KMS-11 (cell line): ENCODE measurements at regions not wholly inside any gene's neighbourhood (a gene's known extent, or its start where the extent isn't known, plus 50 kb on each side); places are given as distances from the start of the nearest gene placed in this dataset.

Experiments
- H2AFZ ChIP-seq: fragments of 200-600 bp; sonication (generic); 2 replicates; pipeline ENCODE4 v1.6.1; 2016; ENCODE audit warnings: antibody characterized with exemption, mixed run types, low read depth
- H3K27ac ChIP-seq: fragments of 200-600 bp; sonication (generic); 2 replicates; pipeline ENCODE4 v1.6.1; 2016; ENCODE audit warnings: mild to moderate bottlenecking, mixed run types
- H3K27me3 ChIP-seq: fragments of 200-600 bp; sonication (generic); 2 replicates; pipeline ENCODE4 v1.6.1; 2017; ENCODE audit warnings: mild to moderate bottlenecking, low read depth, mixed run types, moderate library complexity; ENCODE audit not compliant: insufficient read depth
- H3K36me3 ChIP-seq: fragments of 200-600 bp; sonication (generic); 2 replicates; pipeline ENCODE4 v1.6.1; 2017; ENCODE audit warnings: mild to moderate bottlenecking, mixed run types; ENCODE audit not compliant: insufficient read depth
- H3K4me1 ChIP-seq: fragments of 200-600 bp; sonication (generic); 2 replicates; pipeline ENCODE4 v1.6.1; 2016; ENCODE audit warnings: mild to moderate bottlenecking, low read depth, mixed run types; ENCODE audit not compliant: poor library complexity, severe bottlenecking
- H3K4me2 ChIP-seq: fragments of 200-600 bp; sonication (generic); 2 replicates; pipeline ENCODE4 v1.7.0; 2016; ENCODE audit warnings: mild to moderate bottlenecking, mixed run types
- H3K4me3 ChIP-seq: fragments of 200-600 bp; sonication (generic); IDR thresholded peaks from 2 replicates; pipeline ENCODE4 v1.6.1; 2017; ENCODE audit warnings: low read depth, low read length, mixed read lengths; ENCODE audit not compliant: insufficient read depth
- H3K79me2 ChIP-seq: fragments of 200-600 bp; sonication (generic); 2 replicates; pipeline ENCODE4 v1.6.1; 2016; ENCODE audit warnings: low read depth, mixed run types; ENCODE audit not compliant: insufficient read depth
- H3K9ac ChIP-seq: fragments of 200-600 bp; sonication (generic); 2 replicates; pipeline ENCODE4 v1.6.1; 2016; ENCODE audit warnings: mild to moderate bottlenecking, mixed run types
- H4K20me1 ChIP-seq: fragments of 200-600 bp; sonication (generic); 2 replicates; pipeline ENCODE4 v1.6.1; 2016; ENCODE audit warnings: mild to moderate bottlenecking, mixed run types; ENCODE audit not compliant: insufficient read depth
- CTCF ChIP-seq: fragments of 200-600 bp; sonication (generic); conservative IDR thresholded peaks from 2 replicates; pipeline ENCODE4 v1.6.1; 2017; ENCODE audit warnings: low read depth, mild to moderate bottlenecking, antibody characterized with exemption, low read length, moderate library complexity, mixed read lengths

GRCh38 chr2:59868981-59869380, 684.5 kb downstream of the BCL11A start:
- H3K4me2 ChIP-seq: no peak overlapping the region
- no peak overlapping the region for H3K27ac ChIP-seq
- no peak for TF ChIP-seq CTCF
- no peak overlapping the region for H3K4me3 ChIP-seq
- no peaks in the 10 kb centered on the region for H3K36me3 ChIP-seq
- H3K4me1 ChIP-seq: no peaks in the 10 kb centered on the region
- H3K27me3 ChIP-seq: no peaks in the 10 kb centered on the region
- no peaks in the 10 kb centered on the region for H3K79me2 ChIP-seq
- no peak overlapping the region for H3K9ac ChIP-seq
- H2AFZ ChIP-seq: no peak overlapping the region
- no peaks in the 10 kb centered on the region for H4K20me1 ChIP-seq

GRCh38 chr2:59866436-59866835, 687.0 kb downstream of the BCL11A start:
- Histone ChIP-seq H3K4me2 (no peak overlapping the region), H3K9ac (no peak overlapping the region), H3K79me2 (no peaks in the 10 kb centered on the region), H4K20me1 (no peaks in the 10 kb centered on the region), H3K4me3 (no peak overlapping the region), H3K27me3 (no peaks in the 10 kb centered on the region), H3K4me1 (no peaks in the 10 kb centered on the region), H2AFZ (no peak overlapping the region), H3K36me3 (no peaks in the 10 kb centered on the region), H3K27ac (no peak overlapping the region)
- no peak for TF ChIP-seq CTCF

GRCh38 chr2:59858540-59858939, 694.9 kb downstream of the BCL11A start:
- TF ChIP-seq CTCF: no peak
- no peak overlapping the region for H3K4me2 ChIP-seq
- no peaks in the 10 kb centered on the region for H3K36me3 ChIP-seq
- no peaks in the 10 kb centered on the region for H3K79me2 ChIP-seq
- no peaks in the 10 kb centered on the region for H3K27me3 ChIP-seq
- no peaks in the 10 kb centered on the region for H4K20me1 ChIP-seq
- no peaks in the 10 kb centered on the region for H3K4me1 ChIP-seq
- no peak overlapping the region for H2AFZ ChIP-seq
- no peak overlapping the region for H3K9ac ChIP-seq
- no peak overlapping the region for H3K4me3 ChIP-seq
- no peak overlapping the region for H3K27ac ChIP-seq

GRCh38 chr2:59857109-59857508, 696.3 kb downstream of the BCL11A start:
- Histone ChIP-seq H3K4me2 (no peak overlapping the region), H3K9ac (no peak overlapping the region), H3K27me3 (no peaks in the 10 kb centered on the region), H3K27ac (no peak overlapping the region), H3K36me3 (no peaks in the 10 kb centered on the region), H3K79me2 (no peaks in the 10 kb centered on the region), H4K20me1 (no peaks in the 10 kb centered on the region), H3K4me3 (no peak overlapping the region), H2AFZ (no peak overlapping the region), H3K4me1 (no peaks in the 10 kb centered on the region)
- no peak for TF ChIP-seq CTCF

GRCh38 chr2:59856391-59856790, 697.1 kb downstream of the BCL11A start:
- Histone ChIP-seq H3K4me1 (no peaks in the 10 kb centered on the region), H3K79me2 (no peaks in the 10 kb centered on the region), H3K9ac (no peak overlapping the region), H3K27me3 (no peaks in the 10 kb centered on the region), H3K4me3 (no peak overlapping the region), H2AFZ (no peak overlapping the region), H3K27ac (no peak overlapping the region), H3K4me2 (no peak overlapping the region), H4K20me1 (no peaks in the 10 kb centered on the region), H3K36me3 (no peaks in the 10 kb centered on the region)
- TF ChIP-seq CTCF: no peak
